GM13976 (cell line): ENCODE measurements at regions not wholly inside any gene's neighbourhood (a gene's known extent, or its start where the extent isn't known, plus 50 kb on each side); places are given as distances from the start of the nearest gene placed in this dataset.

ENCODE experiments used
- DNase-seq: peaks from one replicate; pipeline ENCODE4 v3.0.0; 2012; ENCODE audit warnings: low spot score
- in situ Hi-C: fragments of 300-500 bp; cut with MboI; formaldehyde crosslinking; loops from one replicate; pipeline ENCODE4 v1.12.0; 2022; ENCODE audit warnings: low sequenced_read_pairs, mixed read lengths, inconsistent platforms; ENCODE audit not compliant: unreplicated experiment
- TF ChIP-seq, protein P1 (sequence below): IDR thresholded peaks from 2 replicates; pipeline ENCODE4 v1.5.1; 2012; ENCODE audit warnings: borderline replicate concordance, mild to moderate bottlenecking; ENCODE audit not compliant: insufficient read depth; ENCODE audit errors: extremely low read depth, missing control alignments, control extremely low read depth

GRCh38 chr22:49349841-49350381, 477.8 kb downstream of the BRD1 start:
- no peak for DNase-seq
- TF ChIP-seq, protein P1, sequence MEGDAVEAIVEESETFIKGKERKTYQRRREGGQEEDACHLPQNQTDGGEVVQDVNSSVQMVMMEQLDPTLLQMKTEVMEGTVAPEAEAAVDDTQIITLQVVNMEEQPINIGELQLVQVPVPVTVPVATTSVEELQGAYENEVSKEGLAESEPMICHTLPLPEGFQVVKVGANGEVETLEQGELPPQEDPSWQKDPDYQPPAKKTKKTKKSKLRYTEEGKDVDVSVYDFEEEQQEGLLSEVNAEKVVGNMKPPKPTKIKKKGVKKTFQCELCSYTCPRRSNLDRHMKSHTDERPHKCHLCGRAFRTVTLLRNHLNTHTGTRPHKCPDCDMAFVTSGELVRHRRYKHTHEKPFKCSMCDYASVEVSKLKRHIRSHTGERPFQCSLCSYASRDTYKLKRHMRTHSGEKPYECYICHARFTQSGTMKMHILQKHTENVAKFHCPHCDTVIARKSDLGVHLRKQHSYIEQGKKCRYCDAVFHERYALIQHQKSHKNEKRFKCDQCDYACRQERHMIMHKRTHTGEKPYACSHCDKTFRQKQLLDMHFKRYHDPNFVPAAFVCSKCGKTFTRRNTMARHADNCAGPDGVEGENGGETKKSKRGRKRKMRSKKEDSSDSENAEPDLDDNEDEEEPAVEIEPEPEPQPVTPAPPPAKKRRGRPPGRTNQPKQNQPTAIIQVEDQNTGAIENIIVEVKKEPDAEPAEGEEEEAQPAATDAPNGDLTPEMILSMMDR, result no peak
- in situ Hi-C loops, result no loop called here

DNA sequence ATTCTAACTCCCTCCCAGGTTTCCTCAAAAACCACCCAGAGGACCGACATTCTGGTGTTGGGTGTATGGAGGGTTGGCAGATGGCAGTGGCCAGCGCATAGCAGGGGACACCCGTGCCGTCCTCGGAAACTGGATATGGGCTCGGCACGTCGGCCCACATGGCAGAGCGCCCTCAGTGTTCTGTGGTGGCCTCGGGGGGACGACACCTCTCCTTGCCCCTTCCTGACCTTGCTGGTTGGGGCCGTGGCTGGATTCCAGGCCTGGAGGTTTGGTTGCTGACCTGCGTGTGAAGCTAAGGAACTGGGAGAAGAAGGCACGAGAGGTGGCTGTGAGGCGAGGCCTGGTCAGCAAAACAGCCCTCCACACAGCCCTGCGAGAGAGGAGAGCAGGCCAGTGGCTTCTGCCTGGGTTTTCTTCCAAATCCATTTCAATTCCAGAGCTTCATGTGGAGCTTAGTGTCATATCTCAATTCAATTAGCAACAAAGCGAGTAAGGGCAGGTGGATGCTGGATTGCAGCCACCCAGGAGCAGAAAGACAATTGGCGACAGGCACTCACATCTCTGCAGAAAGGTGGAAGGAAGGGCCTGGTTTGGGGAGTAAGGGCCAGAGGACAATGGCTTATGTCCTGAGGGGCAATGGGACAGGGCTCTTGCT, 478.4 kb downstream of the BRD1 start:
- TF ChIP-seq, protein P1, result no peak
- no peak for DNase-seq
- in situ Hi-C loops, result no loop called here

DNA sequence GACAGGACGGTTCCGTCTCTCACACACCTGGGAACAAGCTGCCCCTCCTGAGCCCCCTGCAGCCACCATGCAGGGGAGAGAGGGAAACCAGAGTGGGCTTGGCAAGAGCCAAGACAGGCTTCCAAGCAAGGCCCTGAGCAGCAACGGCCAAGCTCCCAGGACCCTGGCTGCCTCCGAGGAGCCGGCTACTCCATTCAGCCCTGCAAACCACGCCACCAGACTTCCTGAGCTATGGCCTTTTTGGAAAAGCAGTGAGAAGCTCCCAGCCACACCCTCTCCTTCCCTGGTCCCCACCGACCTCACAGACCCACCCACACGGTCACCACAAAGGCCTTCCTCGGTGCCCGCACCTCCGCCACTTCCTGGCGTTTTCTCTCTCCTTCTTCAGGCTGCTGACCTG, 479.0 kb downstream of the BRD1 start:
- TF ChIP-seq, protein P1, result no peak
- no peak for DNase-seq
- in situ Hi-C loops, result no loop called here

DNA sequence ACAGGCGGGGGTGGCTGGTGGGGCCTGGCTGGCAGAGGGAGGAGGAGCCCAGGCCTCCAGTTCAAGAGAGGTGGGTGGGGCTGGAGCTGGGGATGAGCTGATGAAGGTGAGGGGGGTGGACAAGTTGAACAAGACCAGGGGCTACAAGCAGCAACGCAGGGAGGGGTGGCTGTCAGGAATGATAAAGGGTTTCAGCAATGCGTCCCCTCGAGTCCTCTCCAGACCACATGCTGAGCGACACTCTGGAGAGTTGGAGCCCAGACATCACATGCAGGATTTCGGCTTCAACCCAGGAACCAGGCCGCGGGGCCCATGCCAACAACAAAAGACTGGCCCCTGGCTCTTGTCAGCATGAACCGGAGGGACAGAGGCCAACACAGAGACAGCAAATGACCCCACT, 480.3 kb downstream of the BRD1 start:
- in situ Hi-C loops, result no loop called here
- TF ChIP-seq, protein P1, result no peak
- DNase-seq, result no peak

GRCh38 chr22:49345896-49346295, 481.8 kb downstream of the BRD1 start:
- TF ChIP-seq, protein P1, result no peak
- no peak for DNase-seq
- in situ Hi-C loops, result no loop called here

DNA sequence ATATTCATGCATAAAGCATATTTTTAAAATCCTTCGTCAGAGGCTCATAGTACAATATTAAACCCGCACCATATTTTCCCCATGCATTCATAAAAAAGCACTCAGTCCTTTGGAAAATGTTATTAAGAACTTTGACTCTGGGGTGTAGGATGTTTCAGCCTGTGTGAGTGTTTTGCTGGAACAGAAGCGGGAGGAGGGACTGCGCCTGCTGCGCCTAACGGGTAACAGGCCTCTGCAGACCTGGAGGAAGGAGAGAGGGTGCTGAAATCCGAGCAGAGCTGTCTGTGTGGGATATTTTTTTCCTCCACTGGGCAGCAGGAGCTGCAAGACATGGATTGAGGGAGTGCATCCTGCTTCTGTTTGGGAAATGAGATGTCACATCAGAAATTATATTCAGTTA, 483.0 kb downstream of the BRD1 start:
- TF ChIP-seq, protein P1, result no peak
- no peak for DNase-seq
- in situ Hi-C loops, result no loop called here
